Stomach (tissue), 4 donors: ENCODE measurements at regions not wholly inside any gene's neighbourhood (a gene's known extent, or its start where the extent isn't known, plus 50 kb on each side); places are given as distances from the start of the nearest gene placed in this dataset.

Experiments
- POLR2AphosphoS5 ChIP-seq, 3 donors: sonication (generic); formaldehyde crosslinking; IDR thresholded peaks; one replicate each; pipeline ENCODE4 v1.6.1; 2016; ENCODE audit warnings: antibody characterized with exemption in 3 of 3
- TF ChIP-seq, protein P1 (sequence below), 7 experiments: fragments of 450-650 bp in 4 of 7; fragments of 200-600 bp in 3 of 7; sonication (generic) in 3 of 7; IDR thresholded peaks; one replicate each; pipeline ENCODE4 v1.5.1; 2016 to 2019; ENCODE audit warnings: antibody characterized with exemption in 7 of 7, control low read depth in 2 of 7, mild to moderate bottlenecking in 1 of 7

DNA sequence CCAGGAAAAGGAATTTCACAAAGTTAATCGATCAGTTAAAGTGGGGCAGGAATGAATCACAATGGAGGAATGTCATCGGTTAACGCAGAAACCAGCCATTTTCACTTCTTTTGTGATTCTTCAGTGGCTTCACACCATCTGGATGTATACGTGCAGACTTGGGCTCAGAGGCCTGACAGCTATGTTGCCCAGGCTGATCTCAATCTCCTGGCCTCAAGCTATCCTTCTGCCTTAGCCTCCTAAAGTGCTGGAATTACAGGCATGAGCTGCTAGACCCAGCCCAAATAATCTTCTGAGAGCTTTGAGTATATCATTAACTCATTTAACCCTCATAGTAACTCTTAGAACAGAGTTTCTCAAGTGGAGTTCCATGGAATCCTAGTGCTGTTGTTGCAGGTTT, 126.5 kb upstream of the VANGL1 start:
- TF ChIP-seq, protein P1, sequence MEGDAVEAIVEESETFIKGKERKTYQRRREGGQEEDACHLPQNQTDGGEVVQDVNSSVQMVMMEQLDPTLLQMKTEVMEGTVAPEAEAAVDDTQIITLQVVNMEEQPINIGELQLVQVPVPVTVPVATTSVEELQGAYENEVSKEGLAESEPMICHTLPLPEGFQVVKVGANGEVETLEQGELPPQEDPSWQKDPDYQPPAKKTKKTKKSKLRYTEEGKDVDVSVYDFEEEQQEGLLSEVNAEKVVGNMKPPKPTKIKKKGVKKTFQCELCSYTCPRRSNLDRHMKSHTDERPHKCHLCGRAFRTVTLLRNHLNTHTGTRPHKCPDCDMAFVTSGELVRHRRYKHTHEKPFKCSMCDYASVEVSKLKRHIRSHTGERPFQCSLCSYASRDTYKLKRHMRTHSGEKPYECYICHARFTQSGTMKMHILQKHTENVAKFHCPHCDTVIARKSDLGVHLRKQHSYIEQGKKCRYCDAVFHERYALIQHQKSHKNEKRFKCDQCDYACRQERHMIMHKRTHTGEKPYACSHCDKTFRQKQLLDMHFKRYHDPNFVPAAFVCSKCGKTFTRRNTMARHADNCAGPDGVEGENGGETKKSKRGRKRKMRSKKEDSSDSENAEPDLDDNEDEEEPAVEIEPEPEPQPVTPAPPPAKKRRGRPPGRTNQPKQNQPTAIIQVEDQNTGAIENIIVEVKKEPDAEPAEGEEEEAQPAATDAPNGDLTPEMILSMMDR (IDR thresholded peaks at IDR 0.05), result no peak
- TF ChIP-seq POLR2AphosphoS5 (IDR thresholded peaks at IDR 0.05), result no peak
